Natural killer cell (primary cell): ENCODE measurements at regions not wholly inside any gene's neighbourhood (a gene's known extent, or its start where the extent isn't known, plus 50 kb on each side); places are given as distances from the start of the nearest gene placed in this dataset.
"Not testable (repeated sequence)": the region's sequence is repeated elsewhere in the genome, so short reads cannot be mapped to it uniquely, and the experiment has no call there.

Source experiments
- ATAC-seq, 3 donors: fragments of 150-1000 bp in 2 of 3; fragments of 200-7000 bp in 1 of 3; cut with Tn5 transposase; 1 replicate in 1 of 3; 2 replicates in 2 of 3; pipeline ENCODE4 v1.10.0; 2021; ENCODE audit warnings: mild to moderate bottlenecking in 2 of 3, moderate library complexity in 2 of 3
- DNase-seq, 2 donors: peaks; one replicate each; pipeline versions ENCODE4 v3.0.0 to v3.0.0-alpha.2; 2013 to 2021; ENCODE audit warnings: mixed read lengths in 1 of 2
- H3K27ac ChIP-seq: one replicate; pipeline ENCODE4 v1.5.1; 2013; ENCODE audit warnings: mild to moderate bottlenecking, low read length
- H3K27me3 ChIP-seq: one replicate; pipeline ENCODE4 v1.6.1; 2013; ENCODE audit warnings: low read length; ENCODE audit not compliant: control insufficient read depth, insufficient read depth
- H3K36me3 ChIP-seq: one replicate; pipeline ENCODE4 v1.6.1; 2013; ENCODE audit warnings: low read length; ENCODE audit not compliant: control insufficient read depth, insufficient read depth
- H3K4me1 ChIP-seq: one replicate; pipeline ENCODE4 v1.6.1; 2013; ENCODE audit warnings: low read length; ENCODE audit not compliant: control insufficient read depth, insufficient read depth
- H3K4me3 ChIP-seq: one replicate; pipeline ENCODE4 v1.5.1; 2013; ENCODE audit warnings: low read length
- H3K9me3 ChIP-seq: one replicate; pipeline ENCODE4 v1.6.1; 2013; ENCODE audit warnings: low read length; ENCODE audit not compliant: control insufficient read depth, insufficient read depth
- H3K27ac Mint-ChIP-seq, 2 donors: one replicate each; pipeline ENCODE4 v1.8.0; 2022; ENCODE audit warnings: mild to moderate bottlenecking in 2 of 2, mixed read lengths in 2 of 2, moderate library complexity in 1 of 2
- H3K27me3 Mint-ChIP-seq, 2 donors: one replicate each; pipeline ENCODE4 v1.8.0; 2022; ENCODE audit warnings: low read depth in 2 of 2, mixed read lengths in 2 of 2
- H3K36me3 Mint-ChIP-seq: one replicate; pipeline ENCODE4 v1.8.0; 2022; ENCODE audit warnings: mixed read lengths
- H3K4me1 Mint-ChIP-seq, 2 donors: one replicate each; pipeline ENCODE4 v1.8.0; 2022; ENCODE audit warnings: mixed read lengths in 2 of 2
- H3K4me3 Mint-ChIP-seq: one replicate; pipeline ENCODE4 v1.8.0; 2022; ENCODE audit warnings: mild to moderate bottlenecking, moderate library complexity, mixed read lengths
- H3K9me3 Mint-ChIP-seq, 2 donors: one replicate each; pipeline ENCODE4 v1.8.0; 2022; ENCODE audit warnings: mixed read lengths in 2 of 2
- WGBS: methylation state at CpG from one replicate; pipeline ENCODE4 v1.1.7; 2013; ENCODE audit warnings: missing lambda C conversion rate; ENCODE audit not compliant: insufficient coverage; 5-methylcytosine and 5-hydroxymethylcytosine counted together
- intact Hi-C: fragments of 100-400 bp; cut with micrococcal nuclease; formaldehyde crosslinking; loops from one replicate; pipeline ENCODE4 v1.14.2; 2022
- TF ChIP-seq, protein P1 (sequence below): fragments of 200-600 bp; IDR thresholded peaks from one replicate; pipeline ENCODE4 v1.8.0; 2022; ENCODE audit warnings: antibody characterized with exemption

DNA sequence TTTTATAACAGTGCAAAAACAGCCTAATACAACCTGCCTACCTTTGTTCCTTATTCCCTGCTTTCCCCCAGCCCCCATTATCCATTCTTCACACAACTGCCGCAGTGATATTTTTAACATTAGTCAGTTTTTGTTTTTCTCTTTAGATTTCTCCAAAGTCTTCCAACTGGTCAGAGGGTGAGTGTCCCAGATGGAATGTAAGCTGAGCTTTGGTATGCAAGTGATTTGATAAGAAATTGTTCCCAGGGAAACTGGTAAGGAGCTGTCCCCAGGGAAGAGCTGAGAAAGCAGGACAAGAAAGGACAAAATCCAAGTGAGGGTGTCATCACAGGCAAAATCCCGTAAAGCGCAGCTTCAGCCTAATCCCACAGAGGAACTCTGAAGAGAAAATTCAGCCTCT lies 475.5 kb upstream of the ADGRL3 start:
- peaks cover 7% of the 10 kb centered on the region for H3K9me3 ChIP-seq
- Mint-ChIP-seq H3K27me3 (no peaks in the 10 kb centered on the region), H3K9me3 (peaks cover 7 to 14% of the 10 kb centered on the region in 2 donors)

DNA sequence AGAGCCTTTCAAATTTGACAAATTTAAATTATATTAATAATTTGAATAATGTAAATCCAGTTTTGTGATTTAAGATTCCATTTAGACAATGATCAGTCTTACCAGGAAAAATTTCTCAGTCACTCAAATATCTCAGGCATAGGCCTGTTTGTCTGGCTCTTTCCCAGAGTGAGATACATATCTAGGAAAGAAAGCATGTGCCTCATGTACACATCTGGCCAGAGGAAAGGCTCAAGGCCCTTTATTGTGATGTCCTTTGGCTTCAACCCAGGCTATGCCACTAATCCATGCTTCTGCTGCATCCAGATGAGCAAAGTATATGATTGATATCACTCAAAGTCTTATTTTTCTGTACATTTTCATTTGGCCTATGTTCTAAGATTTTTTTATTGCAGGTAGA lies 473.3 kb upstream of the ADGRL3 start:
- no peak for DNase-seq
- no peak for ATAC-seq
- intact Hi-C loops, result no loop called here
- Histone ChIP-seq H3K36me3 (no peaks in the 10 kb centered on the region), H3K27me3 (no peaks in the 10 kb centered on the region), H3K9me3 (peaks cover 7% of the 10 kb centered on the region), H3K27ac (no peak overlapping the region), H3K4me3 (no peak overlapping the region), H3K4me1 (no peaks in the 10 kb centered on the region)
- H3K4me1 Mint-ChIP-seq, result no peaks in the 10 kb centered on the region
- no peaks in the 10 kb centered on the region for H3K27me3 Mint-ChIP-seq
- TF ChIP-seq, protein P1, sequence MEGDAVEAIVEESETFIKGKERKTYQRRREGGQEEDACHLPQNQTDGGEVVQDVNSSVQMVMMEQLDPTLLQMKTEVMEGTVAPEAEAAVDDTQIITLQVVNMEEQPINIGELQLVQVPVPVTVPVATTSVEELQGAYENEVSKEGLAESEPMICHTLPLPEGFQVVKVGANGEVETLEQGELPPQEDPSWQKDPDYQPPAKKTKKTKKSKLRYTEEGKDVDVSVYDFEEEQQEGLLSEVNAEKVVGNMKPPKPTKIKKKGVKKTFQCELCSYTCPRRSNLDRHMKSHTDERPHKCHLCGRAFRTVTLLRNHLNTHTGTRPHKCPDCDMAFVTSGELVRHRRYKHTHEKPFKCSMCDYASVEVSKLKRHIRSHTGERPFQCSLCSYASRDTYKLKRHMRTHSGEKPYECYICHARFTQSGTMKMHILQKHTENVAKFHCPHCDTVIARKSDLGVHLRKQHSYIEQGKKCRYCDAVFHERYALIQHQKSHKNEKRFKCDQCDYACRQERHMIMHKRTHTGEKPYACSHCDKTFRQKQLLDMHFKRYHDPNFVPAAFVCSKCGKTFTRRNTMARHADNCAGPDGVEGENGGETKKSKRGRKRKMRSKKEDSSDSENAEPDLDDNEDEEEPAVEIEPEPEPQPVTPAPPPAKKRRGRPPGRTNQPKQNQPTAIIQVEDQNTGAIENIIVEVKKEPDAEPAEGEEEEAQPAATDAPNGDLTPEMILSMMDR, result no peak
- H3K9me3 Mint-ChIP-seq, result peaks cover 7% of the 10 kb centered on the region in 2 donors
- H3K27ac Mint-ChIP-seq, result no peak overlapping the region
- H3K4me3 Mint-ChIP-seq, result no peak overlapping the region
- H3K36me3 Mint-ChIP-seq, result peaks cover 8% of the 10 kb centered on the region

More for the DNA sequence above, 475.5 kb upstream of the ADGRL3 start:
- ATAC-seq, result no peak
- Histone ChIP-seq H3K36me3 (no peaks in the 10 kb centered on the region), H3K27me3 (no peaks in the 10 kb centered on the region), H3K4me1 (no peaks in the 10 kb centered on the region), H3K27ac (no peak overlapping the region), H3K4me3 (no peak overlapping the region)
- H3K36me3 Mint-ChIP-seq, result peaks cover 8% of the 10 kb centered on the region
- TF ChIP-seq, protein P1, result no peak
- intact Hi-C loops, result no loop called here
- no peaks in the 10 kb centered on the region for H3K4me1 Mint-ChIP-seq
- no peak overlapping the region for H3K4me3 Mint-ChIP-seq
- H3K27ac Mint-ChIP-seq, result no peak overlapping the region
- DNase-seq, result no peak
- 83% methylated on average over 1 of the region's 3 CpGs for WGBS

DNA sequence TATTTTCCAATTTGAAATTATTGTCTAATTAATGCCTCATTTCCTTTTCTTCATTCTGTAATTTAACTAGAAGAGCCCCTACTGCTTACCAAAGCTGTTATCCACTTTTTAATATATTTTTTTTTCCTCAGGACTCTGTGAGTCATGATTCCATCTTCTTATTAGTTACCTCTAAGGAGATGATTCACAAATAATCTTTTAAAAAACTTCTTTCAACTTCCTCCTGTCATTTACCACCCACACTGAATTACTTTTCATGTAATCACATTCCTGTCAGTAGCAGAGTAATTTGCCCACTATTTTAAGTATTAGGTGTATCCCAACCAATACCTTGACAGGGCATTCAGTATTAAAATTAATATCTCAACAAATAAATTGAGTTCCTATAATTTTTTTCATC lies 470.9 kb upstream of the ADGRL3 start:
- Mint-ChIP-seq H3K27me3 (no peaks in the 10 kb centered on the region), H3K4me1 (no peaks in the 10 kb centered on the region), H3K4me3 (no peak overlapping the region), H3K27ac (no peak overlapping the region), H3K9me3 (peaks cover 9 to 11% of the 10 kb centered on the region in 2 donors), H3K36me3 (peaks cover 8% of the 10 kb centered on the region)
- H3K9me3 ChIP-seq, result peaks cover 4% of the 10 kb centered on the region
- H3K27me3 ChIP-seq, result no peaks in the 10 kb centered on the region
- H3K36me3 ChIP-seq, result no peaks in the 10 kb centered on the region
- H3K4me1 ChIP-seq, result no peaks in the 10 kb centered on the region
- intact Hi-C loops, result no loop called here
- DNase-seq, result no peak
- TF ChIP-seq, protein P1, result no peak
- no peak overlapping the region for H3K4me3 ChIP-seq
- H3K27ac ChIP-seq, result no peak overlapping the region
- no peak for ATAC-seq

DNA sequence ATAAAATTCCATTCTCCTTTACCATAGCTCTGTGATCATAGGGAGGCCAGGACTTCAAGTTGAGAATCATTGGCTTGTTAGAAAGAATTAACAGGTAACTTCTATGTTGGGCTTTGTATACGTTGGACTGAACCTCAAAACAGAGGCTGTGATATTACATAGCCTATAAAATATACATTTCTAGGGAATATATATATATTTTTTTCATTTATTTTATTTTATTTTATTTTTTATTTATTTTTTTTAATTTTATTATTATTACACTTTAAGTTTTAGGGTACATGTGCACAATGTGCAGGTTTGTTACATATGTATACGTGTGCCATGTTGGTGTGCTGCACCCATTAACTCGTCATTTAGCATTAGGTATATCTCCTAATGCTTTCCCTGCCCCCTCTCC lies 470.4 kb upstream of the ADGRL3 start:
- DNase-seq, H3K4me1 Mint-ChIP-seq, H3K4me3 Mint-ChIP-seq: not testable (repeated sequence)

More for the DNA sequence above, 470.4 kb upstream of the ADGRL3 start:
- H3K36me3 Mint-ChIP-seq, H3K27ac ChIP-seq, H3K27ac Mint-ChIP-seq, H3K36me3 ChIP-seq, intact Hi-C loops, H3K27me3 Mint-ChIP-seq, H3K4me3 ChIP-seq, ATAC-seq, H3K9me3 ChIP-seq, H3K27me3 ChIP-seq, H3K4me1 ChIP-seq: not testable (repeated sequence)
- no CpG with 5 or more reads among the region's 3 CpGs for WGBS
- peaks cover 10 to 15% of the 10 kb centered on the region in 2 donors for H3K9me3 Mint-ChIP-seq
